ENCODE measurements at regions not wholly inside any gene's neighbourhood (a gene's known extent, or its start where the extent isn't known, plus 50 kb on each side); places are given as distances from the start of the nearest gene placed in this dataset.

- no peak for DNase-seq (ENCODE audit: low spot score)
- no peaks in the 10 kb centered on the region for H3K36me3 ChIP-seq (replicated peaks; ENCODE audit: insufficient read depth, low read depth)
- no peaks in the 10 kb centered on the region for H3K4me1 ChIP-seq (ENCODE audit: insufficient read depth)
- H2AFZ ChIP-seq = no peak overlapping the region
- H3K79me2 ChIP-seq = no peaks in the 10 kb centered on the region
- TF ChIP-seq CTCF (IDR thresholded peaks at IDR 0.05; ENCODE audit: poor library complexity) (no peak), EZH2 (IDR thresholded peaks at IDR 0.05; ENCODE audit: borderline replicate concordance) (no peak)
- no peaks in the 10 kb centered on the region for H3K9me2 ChIP-seq (replicated peaks; ENCODE audit: insufficient read depth)
- no peaks in the 10 kb centered on the region for H3K27me3 ChIP-seq
- no peak overlapping the region for H3K27ac ChIP-seq
- 93% methylated on average over 1 of the region's 1 CpG for WGBS (ENCODE audit: low lambda C conversion rate, missing lambda C conversion rate)
- H3K4me3 ChIP-seq = no peak overlapping the region
- no peaks in the 10 kb centered on the region for H3K9me3 ChIP-seq (ENCODE audit: low read depth)
- no peak overlapping the region for H3K4me2 ChIP-seq
- H4K20me1 ChIP-seq (ENCODE audit: insufficient read depth, poor library complexity, severe bottlenecking) = no peaks in the 10 kb centered on the region
Observed at GRCh38 chrX:26871967-26872366, 591.2 kb downstream of the PPP4R3C start.

GRCh38 chrX:26851981-26852380 lies 611.2 kb downstream of the PPP4R3C start:
- no peak overlapping the region for H3K27ac ChIP-seq
- no peaks in the 10 kb centered on the region for H3K4me1 ChIP-seq (ENCODE audit: insufficient read depth)
- TF ChIP-seq EZH2 (IDR thresholded peaks at IDR 0.05; ENCODE audit: borderline replicate concordance) = no peak
- TF ChIP-seq CTCF (IDR thresholded peaks at IDR 0.05; ENCODE audit: poor library complexity) = peak; percentile 38
- H3K9me2 ChIP-seq (replicated peaks; ENCODE audit: insufficient read depth) = no peaks in the 10 kb centered on the region
- no peaks in the 10 kb centered on the region for H3K79me2 ChIP-seq
- H3K9me3 ChIP-seq (ENCODE audit: low read depth) = no peaks in the 10 kb centered on the region
- H3K36me3 ChIP-seq (replicated peaks; ENCODE audit: insufficient read depth, low read depth) = no peaks in the 10 kb centered on the region
- no peak overlapping the region for H2AFZ ChIP-seq
- WGBS (ENCODE audit: low lambda C conversion rate, missing lambda C conversion rate) = 11% methylated on average over 1 of the region's 1 CpG
- H3K27me3 ChIP-seq = no peaks in the 10 kb centered on the region
- no peaks in the 10 kb centered on the region for H4K20me1 ChIP-seq (ENCODE audit: insufficient read depth, poor library complexity, severe bottlenecking)
- no peak overlapping the region for H3K4me2 ChIP-seq
- DNase-seq (ENCODE audit: low spot score) = peak; percentile 26
- no peak overlapping the region for H3K4me3 ChIP-seq

GRCh38 chrX:26848511-26848910 lies 614.6 kb downstream of the PPP4R3C start:
- TF ChIP-seq EZH2phosphoT487 (IDR thresholded peaks at IDR 0.05; ENCODE audit: low read depth, severe bottlenecking, unreplicated experiment) (no peak), CTCF (IDR thresholded peaks at IDR 0.05; ENCODE audit: poor library complexity) (no peak), EZH2 (IDR thresholded peaks at IDR 0.05; ENCODE audit: borderline replicate concordance) (no peak)
- Histone ChIP-seq H3K27me3 (no peaks in the 10 kb centered on the region), H3K36me3 (replicated peaks; ENCODE audit: insufficient read depth, low read depth) (no peaks in the 10 kb centered on the region), H3K9me3 (ENCODE audit: low read depth) (no peaks in the 10 kb centered on the region), H3K9me2 (replicated peaks; ENCODE audit: insufficient read depth) (no peaks in the 10 kb centered on the region), H3K4me3 (no peak overlapping the region), H2AFZ (no peak overlapping the region), H3K4me1 (ENCODE audit: insufficient read depth) (no peaks in the 10 kb centered on the region), H3K79me2 (no peaks in the 10 kb centered on the region), H3K27ac (no peak overlapping the region), H4K20me1 (ENCODE audit: insufficient read depth, poor library complexity, severe bottlenecking) (no peaks in the 10 kb centered on the region), H3K4me2 (no peak overlapping the region)
- no peak for DNase-seq (ENCODE audit: low spot score)
- WGBS (ENCODE audit: low lambda C conversion rate, missing lambda C conversion rate) = 65% methylated on average over 2 of the region's 2 CpGs

GRCh38 chrX:26845056-26845455 lies 618.1 kb downstream of the PPP4R3C start:
- Histone ChIP-seq H3K9me2 (replicated peaks; ENCODE audit: insufficient read depth) (no peaks in the 10 kb centered on the region), H3K4me1 (ENCODE audit: insufficient read depth) (no peaks in the 10 kb centered on the region), H3K27me3 (no peaks in the 10 kb centered on the region), H3K36me3 (replicated peaks; ENCODE audit: insufficient read depth, low read depth) (no peaks in the 10 kb centered on the region), H2AFZ (no peak overlapping the region), H3K4me2 (no peak overlapping the region), H3K4me3 (no peak overlapping the region), H3K9me3 (ENCODE audit: low read depth) (no peaks in the 10 kb centered on the region), H3K79me2 (no peaks in the 10 kb centered on the region), H3K27ac (no peak overlapping the region), H4K20me1 (ENCODE audit: insufficient read depth, poor library complexity, severe bottlenecking) (no peaks in the 10 kb centered on the region)
- TF ChIP-seq EZH2phosphoT487 (IDR thresholded peaks at IDR 0.05; ENCODE audit: low read depth, severe bottlenecking, unreplicated experiment) = no peak
- no peak for TF ChIP-seq EZH2 (IDR thresholded peaks at IDR 0.05; ENCODE audit: borderline replicate concordance)
- TF ChIP-seq CTCF (IDR thresholded peaks at IDR 0.05; ENCODE audit: poor library complexity) = no peak
- WGBS (ENCODE audit: low lambda C conversion rate, missing lambda C conversion rate) = 59% methylated on average over 2 of the region's 2 CpGs
- peak; percentile 6 for DNase-seq (ENCODE audit: low spot score)
